ENCODE measurements at regions not wholly inside any gene's neighbourhood (a gene's known extent, or its start where the extent isn't known, plus 50 kb on each side); places are given as distances from the start of the nearest gene placed in this dataset.
"Not testable (repeated sequence)": the region's sequence is repeated elsewhere in the genome, so short reads cannot be mapped to it uniquely, and the experiment has no call there.

- DNase-seq: no peak
These were observed 122.5 kb downstream of the APIP start for GRCh38 chr11:34793666-34794065.

DNA sequence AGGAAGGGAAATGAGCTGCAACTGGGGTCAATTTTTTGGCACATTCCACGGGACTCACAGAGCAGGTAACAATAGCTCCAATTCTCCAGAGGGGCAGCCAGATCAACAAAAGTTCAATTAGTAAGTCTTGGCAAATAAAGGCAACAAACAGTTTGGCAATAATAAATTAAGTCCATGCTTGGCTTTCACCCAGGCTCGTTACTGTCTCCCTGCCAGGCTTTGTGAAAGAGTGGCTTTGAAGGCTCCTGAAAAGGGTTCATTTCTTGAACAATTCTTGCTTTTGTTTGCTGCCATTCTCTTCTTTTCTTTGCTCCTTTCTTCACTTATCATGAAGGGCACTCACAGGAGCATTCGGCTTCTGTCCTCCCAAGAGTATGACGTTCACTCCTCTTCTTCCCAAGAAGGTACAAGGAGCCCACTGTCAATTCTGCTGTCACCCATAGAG, 123.3 kb downstream of the APIP start:
- no peak for DNase-seq

DNA sequence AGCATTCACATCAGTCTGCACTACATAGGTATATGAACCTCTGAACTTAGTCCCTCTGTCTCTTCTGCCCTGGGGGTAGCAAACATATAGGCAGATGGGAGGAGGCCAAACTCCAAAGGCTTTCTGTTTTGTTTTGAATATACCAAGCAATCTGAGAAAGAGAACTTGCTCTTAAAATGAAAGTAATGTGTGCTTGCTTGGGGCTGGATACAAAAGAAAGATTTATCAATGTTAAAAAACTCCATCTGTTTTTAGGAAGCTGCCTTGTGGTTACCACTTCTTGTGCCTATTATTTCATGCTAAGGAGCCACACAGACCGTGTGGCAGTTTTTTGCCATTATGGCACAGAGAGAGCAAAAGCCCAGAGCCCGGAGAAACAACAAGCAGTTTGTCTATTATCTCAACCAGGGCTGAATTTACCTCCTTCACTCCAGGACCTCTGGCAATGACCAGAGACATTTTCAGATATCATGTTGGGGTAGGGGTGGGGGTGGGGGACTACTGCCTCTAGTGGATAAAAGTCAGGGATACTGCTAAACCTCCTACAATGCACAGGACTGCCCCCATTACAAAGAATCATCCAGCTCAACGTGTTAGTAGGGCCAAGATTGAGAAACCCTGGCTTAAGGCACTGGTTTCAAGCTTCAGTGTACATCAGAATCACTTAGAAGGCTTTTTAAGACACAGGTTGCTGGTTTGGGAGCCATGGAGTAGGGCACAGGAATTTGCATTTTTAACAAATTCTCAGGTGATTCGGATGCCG, 124.2 kb downstream of the APIP start:
- peak; percentile 24 for DNase-seq

DNA sequence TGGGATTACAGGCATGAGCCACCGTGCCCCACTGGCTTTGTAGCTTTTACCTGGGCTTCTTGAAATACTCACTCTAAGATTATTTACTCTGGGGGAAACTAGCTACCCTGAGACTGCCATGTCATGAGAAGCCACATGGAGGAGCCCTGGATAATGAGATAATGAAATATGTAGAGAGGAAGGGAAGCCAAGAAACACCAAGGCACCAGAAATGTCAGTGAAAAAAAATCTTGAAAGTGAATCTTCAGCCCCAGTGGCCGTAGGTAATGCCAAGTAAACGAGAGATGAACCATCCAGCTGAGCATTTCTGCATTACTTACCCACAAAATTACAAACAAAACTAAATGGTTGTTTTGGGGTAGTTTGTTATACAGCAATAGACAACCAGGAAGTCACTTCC, 125.6 kb downstream of the APIP start:
- DNase-seq: peak; percentile 35

- DNase-seq: no peak
These were observed 126.9 kb downstream of the APIP start for GRCh38 chr11:34789196-34789834.

DNA sequence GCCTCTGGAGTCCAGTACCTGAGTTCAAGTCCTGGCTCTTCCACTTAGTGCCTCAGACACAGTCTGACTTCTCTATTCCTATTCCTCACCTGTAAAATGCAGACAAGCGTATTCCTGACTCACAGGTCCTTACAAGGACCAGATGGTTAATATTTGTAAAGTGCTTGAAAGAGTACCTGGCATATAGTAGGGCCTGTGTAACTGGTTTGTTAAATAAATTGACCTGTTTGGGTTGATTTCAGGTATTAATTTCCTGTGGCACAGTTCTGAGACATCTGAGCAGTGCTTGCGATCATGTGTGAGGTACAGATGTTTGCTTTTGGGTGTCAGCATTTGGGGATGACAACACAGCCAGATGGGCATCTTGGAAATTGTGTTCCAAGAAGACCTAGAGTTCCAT, 127.5 kb downstream of the APIP start:
- DNase-seq: no peak

DNA sequence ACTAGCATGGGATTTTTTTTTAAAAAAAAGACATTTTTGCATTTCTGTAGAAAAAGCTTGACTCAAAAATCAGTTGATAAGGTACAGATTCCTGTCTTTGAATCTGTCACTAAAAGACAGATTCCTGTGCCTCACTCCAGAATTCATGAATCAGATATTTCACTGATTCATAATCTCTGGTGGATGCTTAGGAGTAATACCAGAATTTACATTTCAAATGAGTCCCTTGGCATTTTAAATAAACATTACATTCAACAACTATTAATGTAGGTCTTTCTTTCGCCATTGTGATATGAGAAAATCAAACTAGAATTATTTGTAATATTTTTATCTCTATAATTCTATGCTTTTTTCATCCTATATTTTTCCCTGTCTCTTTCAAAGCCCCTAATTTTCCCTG, 128.3 kb downstream of the APIP start:
- DNase-seq: no peak

DNA sequence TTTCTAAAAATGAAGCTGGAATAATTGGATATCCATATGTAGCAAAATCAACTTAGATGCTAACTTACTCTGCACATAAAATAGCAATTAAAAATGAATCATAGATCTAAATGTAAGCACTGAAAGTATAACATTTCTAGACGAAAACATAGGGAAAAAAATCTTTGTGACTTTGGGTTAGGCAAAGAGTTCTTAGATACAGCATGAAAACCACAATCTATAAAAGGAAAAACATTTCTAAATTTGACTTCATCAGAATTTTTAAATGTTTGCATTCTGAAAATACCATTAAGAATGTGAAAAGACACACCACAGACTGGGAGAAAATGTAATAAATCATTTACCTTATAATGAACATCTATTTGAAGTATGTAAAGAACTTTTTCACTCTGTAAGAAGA, 128.8 kb downstream of the APIP start:
- no peak for DNase-seq

GRCh38 chr11:34784318-34784841, 131.8 kb downstream of the APIP start:
- no peak for DNase-seq

DNA sequence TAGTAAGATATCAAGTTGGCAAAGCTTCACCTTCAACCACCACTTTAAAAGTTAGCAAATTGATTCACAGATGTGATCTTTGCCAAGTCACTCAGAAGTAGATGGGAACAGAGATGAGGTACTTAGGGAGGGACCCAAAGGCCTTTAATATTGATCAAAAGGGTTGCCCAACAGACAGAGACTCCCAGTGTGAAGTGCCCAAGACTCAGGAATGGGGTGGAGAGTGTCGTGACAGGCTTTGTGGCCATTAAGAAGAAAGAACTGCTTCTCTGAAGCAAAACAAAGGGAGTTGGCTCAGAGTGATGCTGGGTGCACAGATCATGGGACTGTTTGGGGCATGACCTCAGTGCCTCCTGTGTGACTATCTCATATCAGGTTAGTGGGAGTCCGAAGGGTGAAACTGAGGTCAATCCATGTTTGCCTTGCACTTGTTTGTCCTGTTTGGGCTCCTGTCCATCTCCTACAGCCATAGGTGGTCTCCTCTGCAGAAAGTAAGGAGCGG, 132.3 kb downstream of the APIP start:
- no peak for DNase-seq

DNA sequence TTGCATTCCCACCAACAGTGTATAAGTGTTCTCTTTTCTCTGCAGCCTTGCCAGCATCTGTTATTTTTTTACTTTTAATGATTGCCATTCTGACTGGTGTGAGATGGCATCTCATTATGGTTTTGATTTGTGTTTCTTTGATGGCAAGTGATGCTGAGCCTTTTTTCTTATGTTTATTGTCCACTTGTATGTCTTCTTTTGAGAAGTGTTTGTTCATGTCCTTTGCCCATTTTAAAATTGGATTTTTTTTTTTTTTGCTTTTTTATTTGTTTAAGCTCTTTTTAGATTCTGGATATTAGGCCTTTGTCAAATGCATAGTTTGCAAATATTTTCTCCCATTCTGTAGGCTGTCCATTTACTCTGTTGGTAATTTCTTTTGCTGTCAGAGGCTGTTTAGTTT, 134.4 kb downstream of the APIP start:
- not testable (repeated sequence) for DNase-seq

- DNase-seq: no peak
These were observed 140.7 kb downstream of the APIP start for GRCh38 chr11:34775417-34775888.

DNA sequence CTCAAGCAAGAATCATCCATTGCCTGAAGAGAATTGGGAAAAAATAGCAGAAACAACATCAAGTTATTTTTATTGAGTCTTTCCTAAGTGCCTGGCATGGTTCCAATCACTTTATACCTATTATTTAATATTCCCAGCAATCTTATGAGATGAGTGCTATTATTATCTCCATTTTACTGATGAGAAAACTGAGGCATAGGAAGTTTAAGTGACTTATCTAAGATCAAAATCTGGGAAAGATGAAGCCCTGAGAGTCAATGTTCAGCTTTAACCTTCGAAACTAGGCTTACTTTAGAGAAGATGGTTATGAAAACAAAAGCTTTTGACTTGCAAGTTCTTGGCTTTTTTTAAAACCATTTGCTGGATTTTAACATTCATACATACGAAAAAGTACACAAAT, 141.6 kb downstream of the APIP start:
- DNase-seq: no peak

DNA sequence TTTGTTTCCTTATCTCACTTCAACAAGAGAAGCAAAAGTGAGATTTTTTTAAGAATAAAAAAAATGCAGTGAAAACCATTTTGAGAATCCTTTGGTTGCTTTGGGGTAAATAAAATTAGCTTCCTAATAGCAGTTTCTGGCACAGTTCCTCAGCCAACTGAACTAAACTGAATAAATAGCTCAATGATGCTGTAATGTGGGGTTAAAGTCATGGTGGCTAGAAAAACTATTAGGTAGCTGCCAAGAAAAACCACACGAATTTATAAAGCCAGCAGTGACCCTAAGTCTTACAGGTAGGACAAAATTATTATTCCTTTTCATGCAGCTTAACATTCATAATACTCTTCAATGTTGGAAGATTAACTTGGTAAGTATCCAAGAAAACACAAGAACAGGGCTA, 142.4 kb downstream of the APIP start:
- no peak for DNase-seq

- no peak for DNase-seq
These were observed 143.0 kb downstream of the APIP start for GRCh38 chr11:34773211-34773610.

DNA sequence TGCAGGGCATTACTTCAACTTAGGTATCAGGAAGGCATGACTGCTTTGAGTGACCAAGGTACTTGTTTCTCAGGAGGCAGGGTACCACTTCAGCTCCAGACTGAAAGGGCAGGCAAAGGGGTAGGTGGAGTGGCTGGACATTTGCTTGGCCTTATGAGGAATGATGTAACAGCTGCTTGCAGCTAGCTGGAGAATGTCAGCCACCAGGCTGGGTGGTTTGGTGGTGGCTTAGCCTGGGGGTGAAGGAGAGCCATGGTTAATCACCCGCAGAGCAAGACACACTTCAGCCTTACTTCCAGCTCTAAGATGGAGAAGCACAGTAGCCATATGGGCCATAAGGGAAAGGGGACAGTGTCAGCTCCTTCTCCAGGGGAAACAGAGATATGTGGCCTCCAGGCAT, 146.1 kb downstream of the APIP start:
- DNase-seq: no peak

GRCh38 chr11:34769224-34769623, 147.0 kb downstream of the APIP start:
- DNase-seq: no peak

GRCh38 chr11:34762625-34763024, 141.7 kb downstream of the EHF start:
- not testable (repeated sequence) for DNase-seq

GRCh38 chr11:34758262-34758661, 137.4 kb downstream of the EHF start:
- no peak for DNase-seq

- no peak for DNase-seq
These were observed 136.1 kb downstream of the EHF start for GRCh38 chr11:34757026-34757451.

DNA sequence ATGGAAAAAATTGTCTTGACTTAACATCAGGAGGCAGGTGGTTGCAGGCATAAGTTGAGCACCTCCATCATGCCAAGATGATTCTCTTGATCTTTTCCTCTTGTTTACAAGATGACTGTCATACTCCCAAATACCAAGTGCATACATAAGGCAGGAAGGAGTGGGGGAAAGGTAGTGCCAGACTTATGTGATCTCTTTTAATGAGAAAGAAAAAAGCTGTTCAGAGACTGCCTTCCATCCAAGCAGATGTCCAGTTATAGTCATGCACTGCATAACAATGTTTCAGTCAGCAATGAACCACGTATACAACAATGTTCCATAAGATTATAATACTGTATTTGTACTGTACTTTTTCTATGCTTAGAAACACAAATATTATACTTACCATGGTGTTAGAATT, 135.7 kb downstream of the EHF start:
- DNase-seq: no peak

DNA sequence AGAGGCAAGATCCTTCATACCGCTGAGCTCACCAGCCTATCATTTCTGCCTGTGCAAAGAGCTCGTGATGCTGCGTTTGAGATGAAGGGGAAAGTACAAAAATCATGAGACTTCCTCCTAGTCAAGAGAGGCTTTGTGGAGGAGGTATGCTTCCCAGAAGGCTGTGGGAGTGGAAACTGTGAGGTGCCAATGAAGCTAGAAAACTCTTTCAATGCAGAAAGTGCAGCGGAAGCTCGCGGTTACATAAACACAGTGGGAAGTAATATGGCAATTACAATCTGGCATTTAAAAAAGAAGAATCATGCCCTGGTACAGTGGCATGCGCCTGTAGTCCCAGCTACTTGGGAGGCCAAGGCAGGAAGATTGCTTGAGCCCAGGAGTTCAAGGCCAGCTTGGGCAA, 134.8 kb downstream of the EHF start:
- DNase-seq: no peak

DNA sequence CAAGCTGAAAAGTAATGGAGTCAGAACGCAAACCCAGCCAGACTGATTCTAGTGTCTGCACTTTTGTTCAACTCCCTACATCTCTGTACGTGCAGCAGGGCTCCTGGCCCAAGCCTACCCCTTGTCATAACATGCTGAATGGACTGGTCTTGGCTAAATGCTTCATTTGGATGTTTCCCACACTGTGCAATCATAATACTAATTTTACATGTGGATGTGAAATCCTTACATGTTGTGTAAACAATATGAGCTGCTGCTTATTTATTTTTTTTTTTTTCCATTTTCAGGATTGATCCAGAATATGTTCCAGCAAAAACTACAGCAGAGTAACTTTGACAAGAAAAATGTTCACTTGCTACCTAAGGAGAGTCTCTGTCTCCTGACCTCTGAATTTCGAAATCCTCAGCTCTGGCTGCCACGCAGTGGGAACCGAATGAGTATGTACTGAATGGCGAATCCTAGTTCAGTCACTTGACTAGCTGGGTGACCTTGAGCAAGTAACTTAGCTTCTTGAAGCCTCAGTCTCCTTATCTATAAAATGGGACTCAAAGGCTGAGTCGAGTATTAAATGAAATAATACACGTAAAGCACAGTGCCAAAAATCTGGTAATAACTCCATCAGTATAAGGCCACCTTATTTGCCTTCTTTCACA, 133.4 kb downstream of the EHF start:
- no peak for DNase-seq

Data from hematopoietic multipotent progenitor cell treated with erythropoietin and hydrocortisone succinate and interleukin-3 and kit ligand, for 6 days (in vitro differentiated cells).